Hematopoietic multipotent progenitor cell treated with erythropoietin and hydrocortisone succinate and interleukin-3 and kit ligand, for 4 days (in vitro differentiated cells): ENCODE measurements at regions not wholly inside any gene's neighbourhood (a gene's known extent, or its start where the extent isn't known, plus 50 kb on each side); places are given as distances from the start of the nearest gene placed in this dataset.
"Not testable (repeated sequence)": the region's sequence is repeated elsewhere in the genome, so short reads cannot be mapped to it uniquely, and the experiment has no call there.

Experiments used
- DNase-seq: peaks from one replicate; pipeline ENCODE4 v3.0.0-alpha.2; 2015

DNA sequence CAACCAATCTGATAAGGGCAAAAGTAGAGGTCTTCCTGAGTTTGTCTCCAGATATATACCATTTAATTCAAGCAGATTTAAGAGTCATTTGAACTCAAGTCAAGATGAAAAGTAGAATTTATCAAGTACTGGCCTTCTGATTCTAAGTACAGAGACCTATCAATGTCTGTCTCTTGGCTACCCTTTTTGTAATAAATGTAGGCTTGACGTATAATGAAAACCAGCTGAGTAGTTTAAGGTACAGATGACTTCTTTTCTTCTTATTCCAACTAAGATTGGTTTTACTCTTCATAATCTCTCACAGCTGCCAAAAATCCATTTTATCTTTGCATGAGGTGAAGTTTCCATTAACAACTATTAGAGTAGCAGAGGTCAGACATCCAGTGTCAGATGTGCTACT, 867.6 kb downstream of the FAT4 start:
- DNase-seq: no peak

DNA sequence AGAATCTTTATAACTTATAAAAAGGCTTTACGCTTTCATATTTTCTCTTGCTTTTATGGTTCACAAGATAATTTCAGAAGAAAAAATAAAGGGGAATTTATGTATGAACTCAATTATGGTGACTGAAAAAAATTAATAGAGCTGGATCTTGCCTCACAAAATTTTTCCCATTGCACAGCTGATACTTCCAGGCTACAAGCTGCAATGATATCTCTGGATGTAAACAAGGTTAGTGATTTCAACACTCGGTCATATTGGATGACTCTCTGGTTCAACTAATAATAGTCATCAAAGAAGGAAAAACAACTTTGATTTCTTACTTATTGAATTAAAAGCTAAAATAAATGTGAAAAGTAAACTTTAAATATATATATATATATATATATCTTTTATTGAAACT, 868.0 kb downstream of the FAT4 start:
- DNase-seq: no peak

DNA sequence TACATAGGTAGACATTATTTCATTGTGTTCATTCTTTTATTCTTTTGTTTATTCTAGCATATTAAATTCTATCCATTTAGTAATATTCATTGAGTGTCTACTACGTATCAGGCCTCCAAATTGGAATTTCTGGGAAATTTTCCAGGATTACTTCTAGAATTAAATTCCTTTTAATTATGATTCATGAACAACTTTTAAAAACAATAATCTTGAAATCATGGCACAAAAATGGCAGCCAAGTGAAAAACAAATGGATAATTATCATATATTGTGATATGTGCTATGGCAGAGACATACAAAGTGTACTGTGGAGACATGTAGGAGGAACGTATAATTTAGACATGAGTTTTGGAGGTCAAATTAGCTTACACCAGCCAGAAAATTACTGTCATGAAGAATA, 868.5 kb downstream of the FAT4 start:
- no peak for DNase-seq

DNA sequence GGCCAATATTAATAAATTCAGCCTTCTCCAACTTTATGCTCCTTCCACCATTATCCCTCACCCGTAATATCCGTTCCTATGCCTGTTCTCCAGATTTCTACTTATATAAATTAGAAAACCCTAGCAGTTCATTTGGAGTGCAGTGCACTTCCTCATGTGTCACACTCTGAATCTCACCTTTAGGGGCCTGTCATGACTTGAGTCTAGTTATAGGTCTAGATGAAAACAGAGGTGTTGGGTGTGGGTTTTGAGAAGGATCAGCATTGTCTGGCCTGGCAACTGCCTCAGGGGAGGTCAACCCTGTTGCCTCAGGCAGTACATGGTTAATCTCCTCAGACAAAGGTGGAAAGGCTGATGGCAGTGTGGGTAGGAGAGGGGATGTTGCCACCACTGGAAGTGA, 876.8 kb downstream of the FAT4 start:
- no peak for DNase-seq

DNA sequence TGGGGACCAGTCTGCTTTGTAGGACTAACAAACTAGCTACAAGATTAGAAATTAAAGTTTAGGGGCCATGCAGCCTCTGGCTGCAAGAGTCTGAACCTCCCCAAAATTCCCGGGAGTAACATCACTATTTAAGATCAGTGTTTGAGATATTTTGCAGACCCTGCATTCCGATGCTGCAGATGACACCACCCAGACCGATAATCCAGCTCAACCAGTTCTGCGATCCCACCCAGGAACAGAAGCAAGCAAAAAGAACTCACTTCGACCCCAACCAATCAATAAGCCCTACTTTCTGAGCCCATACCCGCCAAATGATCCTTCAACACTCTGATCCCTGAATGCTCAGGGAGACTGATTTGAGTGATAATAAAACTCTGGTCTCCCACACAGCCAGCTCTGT, 877.8 kb downstream of the FAT4 start:
- no peak for DNase-seq

DNA sequence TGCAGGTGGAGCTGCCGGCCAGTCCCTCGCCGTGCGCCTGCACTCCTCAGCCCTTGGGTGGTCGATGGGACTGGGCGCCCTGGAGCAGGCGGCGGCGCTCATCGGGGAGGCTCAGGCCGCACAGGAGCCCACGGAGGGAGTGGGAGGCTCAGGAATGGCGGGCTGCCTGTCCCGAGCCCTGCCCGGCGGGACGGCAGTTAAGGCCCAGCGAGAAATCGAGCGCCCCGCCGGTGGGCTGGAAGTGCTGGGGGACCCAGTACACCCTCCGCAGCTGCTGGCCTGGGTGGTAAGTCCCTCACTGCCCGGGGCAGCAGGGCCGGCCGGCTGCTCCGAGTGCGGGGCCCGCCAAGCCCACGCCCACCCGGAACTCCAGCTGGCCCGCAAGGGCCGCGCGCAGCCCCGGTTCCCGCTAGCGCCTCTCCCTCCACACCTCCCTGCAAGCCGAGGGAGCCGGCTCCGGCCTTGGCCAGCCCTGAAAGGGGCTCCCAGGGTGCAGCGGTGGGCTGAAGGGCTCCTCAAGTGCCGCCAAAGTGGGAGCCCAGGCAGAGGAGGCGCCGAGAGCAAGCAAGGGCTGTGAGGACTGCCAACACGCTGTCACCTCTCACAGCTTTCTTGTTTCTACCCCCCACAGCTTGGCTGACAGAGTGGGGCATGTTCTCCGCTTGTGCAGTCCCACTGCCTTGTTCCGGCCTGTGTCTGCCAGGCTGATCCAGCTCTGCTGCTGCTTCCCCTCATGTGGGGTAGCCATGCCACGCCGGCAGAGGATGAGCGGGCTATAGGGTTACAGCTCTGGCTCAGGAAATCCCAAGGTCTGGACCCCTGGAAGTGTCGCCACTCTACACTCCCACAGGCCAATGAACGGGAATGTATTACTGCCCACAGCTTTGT, 886.7 kb downstream of the FAT4 start:
- not testable (repeated sequence) for DNase-seq

DNA sequence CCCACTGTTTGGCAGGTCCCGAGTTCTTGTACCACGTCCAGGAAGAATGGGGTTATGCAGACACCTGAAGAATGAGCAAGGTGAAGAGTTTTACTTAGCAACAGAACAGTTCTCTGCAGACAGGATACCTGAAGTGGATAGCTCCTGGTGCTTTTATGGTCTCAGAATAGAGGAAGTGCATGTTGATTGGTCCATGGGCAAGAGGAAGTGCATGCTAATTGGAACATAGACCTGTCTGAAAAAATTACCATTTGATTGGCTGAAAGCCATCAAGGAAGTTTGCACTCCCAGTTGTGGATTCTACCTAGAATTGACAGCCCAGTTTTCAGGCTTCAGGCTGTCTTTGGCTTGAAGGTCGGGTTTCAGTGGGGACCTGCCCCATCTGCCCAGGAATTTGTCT, 887.5 kb downstream of the FAT4 start:
- no peak for DNase-seq

DNA sequence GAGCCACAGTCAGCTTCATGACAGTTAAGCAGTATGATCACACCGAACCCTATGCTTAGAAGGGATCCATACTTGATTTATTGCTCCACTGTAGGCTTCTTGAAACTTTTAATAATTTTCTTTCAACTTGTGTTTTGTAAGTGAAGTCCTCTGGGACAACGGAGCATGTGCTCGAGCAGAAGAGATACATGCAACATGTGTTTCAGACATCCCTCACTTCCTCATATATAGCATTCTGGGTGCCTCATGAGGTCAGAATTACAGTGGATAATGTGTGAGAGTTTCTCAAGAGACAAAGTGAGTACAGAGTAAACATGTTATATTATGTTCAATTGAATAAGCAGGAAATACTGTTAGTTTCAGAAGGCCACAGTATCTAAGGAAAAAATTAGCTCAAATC, 893.2 kb downstream of the FAT4 start:
- DNase-seq: no peak

DNA sequence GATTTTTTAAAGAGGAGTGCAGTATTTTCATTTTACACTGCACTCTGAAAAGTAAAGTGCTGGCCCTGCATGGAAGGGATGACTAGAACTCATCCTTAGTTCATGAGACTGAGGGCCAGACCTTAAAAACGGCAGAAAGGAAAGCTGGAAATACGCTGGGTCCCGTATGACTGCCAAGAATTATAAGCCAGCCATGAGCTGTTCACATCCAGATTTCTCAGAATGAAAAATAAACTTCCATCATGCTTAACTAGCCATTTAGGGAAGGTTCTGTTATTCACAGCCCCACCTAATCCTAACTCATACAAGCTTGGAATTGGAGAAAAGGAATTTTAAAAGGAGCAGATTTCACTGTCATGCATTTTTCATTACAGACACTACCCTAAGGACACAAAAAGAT, 894.4 kb downstream of the FAT4 start:
- DNase-seq: no peak

DNA sequence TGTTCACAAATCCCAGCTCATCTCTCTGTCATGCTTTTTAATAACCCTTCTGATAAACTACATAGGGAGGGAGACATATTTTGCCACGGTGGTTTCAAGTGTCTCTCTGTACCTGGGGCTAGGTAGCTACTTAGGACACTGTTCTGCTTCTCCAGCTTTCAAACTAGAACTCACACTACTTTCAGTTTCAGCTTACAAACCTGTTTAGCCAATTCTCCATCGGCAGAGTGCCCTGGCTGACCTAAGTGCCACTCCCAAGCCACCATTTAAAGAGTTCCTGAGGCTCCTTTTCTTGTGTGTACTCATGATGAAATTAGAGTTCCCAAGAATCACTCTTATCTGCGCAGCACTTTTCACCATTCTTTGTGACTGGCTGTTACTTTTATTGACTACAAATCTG, 899.2 kb downstream of the FAT4 start:
- no peak for DNase-seq

DNA sequence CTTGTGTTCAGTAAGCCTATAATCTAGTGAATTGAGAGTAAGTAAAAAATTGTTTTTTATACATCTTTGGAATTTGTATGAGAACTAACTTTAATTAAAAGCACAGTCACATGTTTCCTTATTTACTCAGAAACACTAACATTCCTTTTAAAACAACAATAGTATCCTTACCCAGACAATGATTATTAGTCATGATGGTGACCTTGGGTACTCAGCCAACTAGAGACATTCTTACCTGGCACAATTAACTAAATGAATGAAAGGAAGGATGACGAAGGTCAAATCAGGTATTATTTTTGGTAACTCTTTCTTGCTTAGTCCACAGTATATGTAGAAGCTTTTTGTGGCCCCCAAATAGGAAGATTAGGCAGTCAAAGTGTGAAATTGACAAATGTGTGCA, 901.0 kb downstream of the FAT4 start:
- DNase-seq: no peak

DNA sequence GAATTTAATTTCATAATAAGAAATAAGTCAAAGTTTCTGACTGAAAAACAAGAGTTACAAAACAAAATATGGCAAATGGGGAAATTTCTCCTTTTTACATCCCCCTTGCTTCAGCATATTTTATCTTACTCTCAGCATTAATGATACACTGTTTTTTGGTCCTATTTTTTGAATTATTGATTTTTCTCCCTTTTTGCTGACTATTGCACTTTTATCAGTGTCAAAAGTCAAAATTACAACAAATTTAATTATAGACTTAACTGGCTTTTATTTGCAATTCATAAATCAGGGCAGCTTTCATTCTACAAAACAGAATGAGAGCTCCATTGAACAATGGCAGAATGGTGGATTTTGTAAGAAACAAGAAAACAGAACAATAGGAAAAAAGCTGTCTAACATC, 901.9 kb downstream of the FAT4 start:
- DNase-seq: no peak

DNA sequence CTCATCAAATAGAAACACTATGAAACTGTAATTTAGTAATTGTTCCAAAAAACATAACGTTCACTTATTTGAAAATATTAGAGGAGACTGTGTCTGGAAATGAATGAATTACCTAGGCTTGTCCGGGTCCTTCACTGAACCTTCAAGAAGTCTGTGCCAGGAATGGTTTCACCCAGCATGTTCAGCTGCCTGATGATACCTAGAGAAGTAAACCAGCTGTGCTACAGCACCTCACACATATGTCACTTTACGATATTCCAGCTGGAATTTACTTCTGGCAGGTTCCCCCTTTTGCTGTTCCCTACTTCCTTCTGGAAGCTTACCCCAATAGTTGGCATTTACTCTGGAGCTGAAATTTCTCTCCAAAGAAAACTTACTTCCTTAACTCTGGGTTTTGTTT, 906.5 kb downstream of the FAT4 start:
- no peak for DNase-seq

DNA sequence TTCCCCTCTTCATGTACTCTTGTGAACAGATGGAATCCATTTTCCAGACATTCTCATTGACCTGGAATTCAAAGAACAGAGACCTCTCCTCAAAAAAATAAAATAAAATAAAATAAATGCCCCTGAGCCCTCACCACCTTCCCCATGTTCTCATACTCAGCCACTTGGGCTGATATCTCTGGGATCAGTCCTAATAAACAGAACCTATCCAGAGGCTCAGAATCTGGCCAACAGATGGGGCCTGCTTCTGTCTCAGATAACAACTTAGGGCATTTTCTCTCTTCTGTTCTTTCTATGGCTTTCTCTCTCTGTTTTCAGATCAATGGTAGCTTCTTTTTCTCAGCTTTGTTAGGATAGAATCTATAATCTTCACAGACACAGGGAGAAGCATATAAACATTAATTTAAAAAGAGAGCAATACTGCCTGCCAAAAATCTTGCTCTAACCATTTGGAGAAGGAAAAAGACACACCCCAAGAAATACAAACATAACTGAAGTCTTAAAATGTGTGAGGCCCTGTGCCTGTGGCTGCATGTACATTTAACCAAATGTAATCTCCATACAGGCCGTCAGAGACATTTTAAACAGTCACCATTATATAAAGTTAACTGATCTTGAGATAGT, 907.1 kb downstream of the FAT4 start:
- DNase-seq: no peak

DNA sequence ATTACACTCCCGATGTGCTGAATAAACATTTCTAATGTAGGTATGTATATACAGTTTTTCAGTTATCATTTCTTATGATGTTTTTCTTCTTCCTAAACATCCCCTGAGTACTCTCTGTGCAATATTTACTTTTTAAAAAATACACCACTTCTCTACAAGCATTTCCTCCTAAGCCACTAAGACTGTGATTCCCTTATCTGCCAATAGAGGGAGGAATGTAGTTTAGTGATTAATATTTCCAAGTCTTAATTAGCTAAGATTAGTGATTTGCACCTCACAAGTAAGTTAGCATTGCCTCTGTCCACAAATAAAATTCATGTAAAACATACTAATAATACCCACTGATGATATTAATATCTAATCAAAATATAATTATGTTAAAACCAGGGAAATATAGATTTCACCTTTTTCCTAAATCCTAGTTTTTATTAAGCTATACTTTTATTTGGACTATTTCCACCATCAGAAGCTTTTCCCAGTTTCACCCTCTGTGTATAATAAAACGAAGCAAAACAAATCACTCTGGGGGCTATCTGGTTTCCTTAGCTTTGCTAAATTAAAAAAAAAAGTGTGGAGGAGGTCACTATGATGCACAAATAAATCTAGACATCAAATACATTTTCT, 909.1 kb downstream of the FAT4 start:
- peak; percentile 46 for DNase-seq

DNA sequence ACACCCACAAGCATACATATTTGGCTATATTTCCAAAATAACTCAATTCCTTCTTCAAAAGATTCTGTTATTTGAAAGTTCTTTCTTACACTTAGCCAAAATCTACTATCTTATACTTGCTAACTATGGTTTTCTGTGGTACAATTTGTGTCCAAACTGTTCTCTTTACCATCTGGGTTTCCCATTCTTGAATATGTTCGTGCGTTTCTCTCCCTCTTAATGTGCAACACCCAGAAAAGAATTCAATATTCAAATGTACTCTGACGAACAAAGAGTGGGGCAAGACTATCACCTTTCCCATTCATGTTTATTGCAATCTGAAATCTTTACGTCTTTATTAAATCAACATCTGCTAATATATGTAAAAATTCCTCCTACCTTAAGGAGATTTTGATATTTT, 912.7 kb downstream of the FAT4 start:
- no peak for DNase-seq

DNA sequence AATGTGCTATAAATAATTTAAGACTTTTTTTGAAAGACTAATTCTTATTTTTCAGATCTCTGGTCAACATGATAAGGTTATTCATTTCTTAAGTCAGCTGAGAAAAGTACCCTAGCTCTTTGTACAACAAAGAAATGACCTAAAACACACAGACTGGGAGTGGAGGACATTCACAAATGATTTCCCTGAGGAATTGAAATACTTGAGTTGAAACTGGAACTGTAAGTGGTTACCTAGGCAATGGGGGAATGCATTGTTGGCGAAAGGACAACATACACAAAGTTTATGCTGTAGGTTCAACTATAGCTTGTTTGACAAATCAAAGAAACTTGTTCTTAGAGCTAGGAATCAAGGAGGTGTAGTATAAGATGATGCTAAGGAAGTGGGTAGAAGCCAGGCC, 915.5 kb downstream of the FAT4 start:
- no peak for DNase-seq

DNA sequence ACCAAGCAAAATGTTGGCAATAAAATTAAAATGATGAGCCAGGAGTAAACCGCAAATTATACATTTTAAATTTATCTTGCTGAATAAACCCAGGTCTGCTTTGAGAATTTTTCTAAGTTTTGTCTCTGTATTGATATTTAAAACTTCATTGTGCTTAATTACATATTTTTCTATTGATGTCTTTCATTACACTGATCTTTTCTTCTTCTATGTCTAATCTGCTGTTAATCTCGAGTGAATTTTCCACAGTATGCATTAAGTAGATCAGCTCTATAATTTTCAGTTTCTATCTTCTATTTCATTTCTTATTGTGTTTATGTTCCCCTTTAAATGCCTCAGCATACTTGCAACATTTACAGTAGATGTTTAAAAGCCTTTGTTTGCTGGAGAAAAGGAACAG, 918.7 kb downstream of the FAT4 start:
- DNase-seq: no peak

DNA sequence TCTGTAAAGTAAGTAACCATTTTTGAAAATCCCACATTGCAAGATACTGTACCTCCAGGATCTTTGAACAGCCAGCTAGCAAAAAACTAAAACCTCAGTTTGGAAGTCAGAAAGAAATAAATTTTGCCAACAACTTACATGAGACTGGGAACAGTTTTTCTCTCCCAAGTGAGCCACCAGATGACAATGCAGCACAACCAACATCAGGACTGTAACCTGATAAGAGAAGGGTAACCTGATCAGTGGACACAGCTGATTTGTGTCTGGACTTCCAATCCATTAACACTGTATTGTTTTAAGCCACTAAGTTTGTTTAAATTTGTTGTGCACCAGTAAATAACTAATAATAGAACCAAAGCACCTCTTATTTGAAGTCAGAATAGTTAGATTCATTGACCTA, 923.3 kb downstream of the FAT4 start:
- no peak for DNase-seq

DNA sequence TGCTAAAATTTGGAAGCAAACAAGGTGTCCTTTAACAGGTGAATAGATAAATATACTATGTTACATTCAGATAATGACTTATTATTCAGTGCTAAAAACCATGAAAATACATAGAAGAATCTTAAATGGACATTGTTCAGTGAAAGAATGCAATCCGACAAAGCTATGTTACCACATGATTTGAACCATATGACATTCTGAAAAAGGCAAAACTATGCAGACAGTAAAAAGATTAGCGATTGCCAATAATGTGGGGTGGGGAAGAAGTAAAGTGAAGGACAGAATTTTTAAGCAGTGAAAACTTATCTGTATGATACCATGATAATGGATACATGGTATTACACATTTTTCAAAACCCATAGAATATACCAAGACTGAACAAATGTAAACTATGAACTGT, 926.9 kb downstream of the FAT4 start:
- no peak for DNase-seq

DNA sequence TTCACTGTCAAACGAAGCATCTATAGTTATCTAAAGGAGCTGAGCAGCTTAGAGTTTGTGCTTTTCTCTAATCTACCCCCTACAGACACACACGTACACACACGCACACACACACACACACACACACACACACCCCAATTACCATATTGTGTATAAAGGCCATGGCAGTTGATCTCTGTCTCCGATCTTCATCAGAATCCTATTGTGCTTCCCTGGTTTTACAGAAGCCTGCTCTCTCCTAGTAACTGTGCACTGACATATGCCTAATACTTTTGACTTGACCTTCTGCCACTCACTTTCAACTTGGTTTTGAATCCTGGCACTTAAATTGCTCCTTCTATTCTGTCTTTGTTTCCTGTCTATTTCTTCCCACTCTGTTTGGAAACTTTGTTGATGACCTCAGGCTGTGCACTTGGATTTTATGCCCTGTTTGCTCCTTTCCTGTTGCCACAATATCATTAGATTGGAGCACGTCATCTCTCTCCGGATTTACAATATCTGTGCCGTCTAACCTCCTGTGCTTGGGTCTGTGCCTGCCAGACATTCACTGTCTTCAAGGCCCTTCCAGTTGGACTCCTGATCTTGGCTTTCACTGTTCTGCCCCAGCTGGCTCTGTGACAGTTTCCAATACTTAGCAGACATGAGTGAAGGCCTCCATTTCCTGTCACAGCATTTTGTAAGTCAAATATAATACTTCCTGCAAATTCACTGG, 928.1 kb downstream of the FAT4 start:
- DNase-seq: no peak

DNA sequence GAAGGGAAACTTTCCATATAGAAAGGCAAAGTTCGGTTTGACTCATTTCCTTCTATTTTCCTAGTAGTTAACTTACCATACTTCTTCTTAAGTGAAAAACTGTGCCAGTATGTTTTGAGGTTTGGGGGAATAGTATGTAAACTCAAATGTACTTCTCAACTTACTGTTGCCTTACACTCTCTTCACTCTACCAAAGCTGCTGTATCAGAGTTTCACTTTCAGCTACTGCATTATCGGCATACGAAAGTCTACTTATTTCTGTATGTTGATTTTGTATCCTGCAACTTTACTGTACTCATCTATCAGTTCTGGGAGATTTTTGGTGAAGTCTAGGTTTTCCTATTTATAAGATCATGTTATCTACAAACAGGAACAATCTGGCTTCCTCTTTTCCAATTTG, 932.7 kb downstream of the FAT4 start:
- no peak for DNase-seq

DNA sequence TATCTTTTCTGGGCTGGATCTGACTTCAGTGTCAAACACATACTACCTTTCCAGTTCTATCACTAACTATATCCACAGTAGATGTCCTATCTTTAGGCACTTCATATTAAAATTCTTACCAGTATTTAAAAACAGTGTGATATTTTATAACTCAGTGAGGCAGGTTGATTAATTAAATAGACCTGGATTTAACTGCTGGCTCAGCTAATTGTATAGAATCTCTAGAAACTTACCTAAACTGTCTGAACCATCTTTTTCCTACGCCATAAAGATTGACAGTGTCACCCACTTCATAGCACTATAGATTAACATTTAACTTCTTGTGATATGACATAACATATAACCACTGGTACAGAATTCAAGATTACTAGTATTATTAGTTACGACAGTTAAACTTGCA, 935.3 kb downstream of the FAT4 start:
- no peak for DNase-seq

DNA sequence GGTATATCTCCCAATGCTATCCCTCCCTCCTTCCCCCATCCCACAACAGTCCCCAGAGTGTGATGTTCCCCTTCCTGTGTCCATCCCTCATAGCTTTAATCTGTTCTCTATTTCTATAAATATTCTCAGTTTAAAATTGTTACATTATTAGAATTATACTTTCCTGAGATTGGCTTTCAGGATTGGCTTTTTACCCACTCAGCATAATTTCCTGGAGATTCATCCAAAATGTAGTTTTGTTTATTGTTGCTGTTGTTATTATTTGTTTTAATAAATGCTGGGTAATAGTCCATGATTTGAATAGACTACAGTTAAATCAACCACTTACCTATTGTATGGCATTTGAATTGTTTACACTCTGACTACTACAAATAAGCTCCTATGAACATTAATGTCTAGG, 936.4 kb downstream of the FAT4 start:
- no peak for DNase-seq
